PC-9 (cell line): ENCODE measurements at regions not wholly inside any gene's neighbourhood (a gene's known extent, or its start where the extent isn't known, plus 50 kb on each side); places are given as distances from the start of the nearest gene placed in this dataset.

ENCODE experiments used
- CTCF ChIP-seq: fragments of 200-600 bp; sonication (generic); conservative IDR thresholded peaks from 2 replicates; pipeline ENCODE4 v1.6.1; 2017; ENCODE audit warnings: mixed run types, antibody characterized with exemption, mild to moderate bottlenecking, moderate library complexity
- EZH2 ChIP-seq: fragments of 200-600 bp; sonication (generic); IDR thresholded peaks from 2 replicates; pipeline ENCODE4 v1.8.0; 2017; ENCODE audit warnings: antibody characterized with exemption, low read depth

GRCh38 chr6:95805699-95806098 is 210.1 kb upstream of the FUT9 start:
- TF ChIP-seq CTCF (no peak), EZH2 (no peak)
